ENCODE measurements at regions not wholly inside any gene's neighbourhood (a gene's known extent, or its start where the extent isn't known, plus 50 kb on each side); places are given as distances from the start of the nearest gene placed in this dataset.
"Not testable (repeated sequence)": the region's sequence is repeated elsewhere in the genome, so short reads cannot be mapped to it uniquely, and the experiment has no call there.

DNA sequence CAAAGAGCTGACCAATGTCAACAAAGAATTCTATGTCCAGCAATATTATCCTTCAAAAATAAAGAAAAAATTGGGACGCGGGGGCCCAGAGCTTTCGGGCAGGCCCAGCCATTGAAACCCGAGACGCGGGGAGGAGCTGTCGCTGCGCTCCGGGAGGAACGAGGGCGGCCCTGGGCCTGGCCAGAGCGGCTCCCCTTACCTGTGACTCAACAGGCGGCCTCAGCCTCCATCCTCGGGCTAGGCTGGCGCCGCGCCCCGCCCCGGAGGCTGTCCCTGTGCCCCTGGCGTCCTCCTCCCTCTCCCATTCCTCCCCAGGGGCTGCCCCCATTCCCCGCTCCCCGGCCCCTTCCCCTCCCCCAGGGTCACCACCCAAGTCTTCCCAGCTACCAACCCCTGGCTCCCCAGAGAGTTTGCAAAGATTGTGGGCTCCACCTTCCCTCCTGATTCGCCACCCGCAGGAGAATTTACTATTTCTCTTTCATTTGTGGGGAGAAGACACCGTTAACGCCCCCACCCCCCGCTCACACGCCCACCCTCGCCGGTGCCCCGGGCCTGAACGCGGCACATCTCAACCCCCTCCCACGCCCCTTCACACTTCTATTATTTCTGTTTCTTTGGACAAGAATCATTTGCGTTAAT, 127.9 kb downstream of the ARRDC4 start:
- DNase-seq: not testable (repeated sequence)

DNA sequence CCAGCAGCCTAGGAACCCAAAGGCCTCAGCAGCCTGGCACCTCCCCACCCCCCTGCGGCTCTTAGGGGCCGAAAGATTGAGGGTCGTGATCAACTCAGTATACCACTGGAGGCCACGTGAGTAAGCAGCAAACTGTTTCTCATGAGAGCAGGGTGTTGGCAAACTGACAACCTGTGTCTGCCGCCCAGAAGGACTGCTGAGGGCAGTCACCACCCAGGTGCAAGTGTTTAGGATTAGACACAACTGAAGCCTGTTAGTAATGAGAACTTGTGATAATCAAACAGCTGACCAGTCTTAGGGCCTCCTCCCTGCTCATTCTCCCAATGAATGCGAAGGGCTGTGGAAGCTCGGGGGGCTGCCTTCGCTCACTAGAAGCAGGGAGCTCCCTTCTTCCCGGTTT, 128.8 kb downstream of the ARRDC4 start:
- not testable (repeated sequence) for DNase-seq

DNA sequence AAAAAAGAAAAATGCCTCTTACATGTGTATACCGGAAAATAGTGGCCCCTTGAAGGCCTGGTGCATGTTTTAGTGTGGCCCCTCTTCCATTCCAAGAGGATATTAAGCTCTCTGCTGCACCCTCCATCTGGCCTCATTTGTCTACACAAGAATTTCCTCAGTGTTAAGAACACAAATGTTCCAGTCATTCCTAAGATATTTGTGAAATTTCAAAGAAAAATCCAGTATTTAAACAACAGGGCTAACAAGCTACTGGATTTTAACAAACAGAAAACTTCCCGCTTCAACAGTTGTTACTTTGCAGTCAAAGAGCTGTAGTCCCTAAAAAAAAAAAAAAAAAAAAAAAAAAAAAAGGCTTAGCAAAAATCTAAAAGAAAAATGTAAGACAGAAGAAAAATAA, 137.5 kb downstream of the ARRDC4 start:
- DNase-seq: not testable (repeated sequence)

DNA sequence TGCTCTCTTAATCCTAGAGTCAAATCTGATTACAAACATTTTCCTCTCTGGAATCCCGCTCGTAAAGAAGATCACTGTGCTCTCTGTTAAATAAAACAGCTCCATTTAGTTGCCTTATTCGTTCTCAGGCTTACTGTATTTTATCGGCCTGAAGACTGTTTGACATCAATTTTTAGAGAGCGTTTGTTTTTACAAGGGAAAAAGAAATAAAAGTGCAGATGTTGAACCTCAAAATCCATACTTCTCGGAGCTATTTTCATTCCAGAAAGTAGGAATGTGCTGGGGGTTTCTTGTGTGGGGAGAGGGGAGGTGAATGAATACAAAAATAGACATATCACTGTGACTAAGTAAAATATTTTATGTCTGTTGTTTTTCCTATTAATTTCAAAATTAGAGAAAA, 140.1 kb downstream of the ARRDC4 start:
- DNase-seq: not testable (repeated sequence)

DNA sequence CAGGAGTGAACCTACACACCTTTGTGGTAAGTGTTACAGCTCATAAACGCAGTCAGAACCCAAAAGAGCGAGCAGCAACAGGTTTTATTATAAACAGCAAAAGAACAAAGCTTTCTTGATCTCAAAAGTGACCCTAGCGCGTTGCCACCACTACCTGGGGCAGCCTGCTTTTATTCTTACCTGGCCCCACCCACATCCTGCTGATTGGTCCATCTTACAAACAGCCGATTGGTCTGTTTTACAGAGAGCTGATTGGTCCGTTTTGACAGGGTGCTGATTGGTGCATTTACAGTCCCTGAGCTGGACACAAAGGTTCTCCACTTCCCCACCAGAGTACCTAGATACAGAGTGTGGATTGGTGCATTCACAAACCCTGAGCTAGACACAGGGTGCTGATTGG, 143.1 kb downstream of the ARRDC4 start:
- DNase-seq: no peak

DNA sequence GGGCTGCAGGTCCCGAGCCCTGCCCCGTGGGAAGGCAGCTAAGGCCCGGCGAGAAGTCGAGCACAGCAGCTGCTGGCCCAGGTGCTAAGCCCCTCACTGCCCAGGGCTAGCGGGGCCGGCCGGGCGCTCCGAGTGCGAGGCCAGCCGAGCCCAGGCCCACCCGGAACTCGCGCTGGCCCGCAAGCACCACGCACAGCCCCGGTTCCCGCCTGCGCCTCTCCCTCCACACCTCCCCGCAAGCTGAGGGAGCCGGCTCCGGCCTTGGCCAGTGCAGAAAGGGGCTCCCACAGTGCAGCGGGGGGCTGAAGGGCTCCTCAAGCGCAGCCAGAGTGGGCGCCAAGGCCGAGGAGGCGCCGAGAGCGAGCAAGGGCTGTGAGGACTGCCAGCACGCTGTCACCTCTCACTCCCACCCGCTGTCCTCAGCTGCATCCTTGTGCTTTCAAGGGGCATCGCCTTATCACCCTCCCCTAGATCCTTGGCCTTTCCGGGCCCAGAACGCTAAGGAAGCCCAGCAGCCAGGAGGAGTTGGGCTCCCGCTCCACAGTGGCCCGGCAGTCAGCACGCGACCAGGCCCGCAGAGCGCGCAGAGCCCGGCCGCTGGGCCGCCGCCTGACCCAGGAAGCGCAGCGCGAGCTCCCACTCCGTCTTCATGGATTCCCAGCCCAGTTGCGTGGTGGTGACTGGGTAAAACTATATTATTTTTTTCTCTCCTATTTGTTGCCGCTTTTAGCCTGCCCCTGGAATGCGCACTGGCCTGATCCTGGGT, 144.1 kb downstream of the ARRDC4 start:
- DNase-seq: not testable (repeated sequence)

DNA sequence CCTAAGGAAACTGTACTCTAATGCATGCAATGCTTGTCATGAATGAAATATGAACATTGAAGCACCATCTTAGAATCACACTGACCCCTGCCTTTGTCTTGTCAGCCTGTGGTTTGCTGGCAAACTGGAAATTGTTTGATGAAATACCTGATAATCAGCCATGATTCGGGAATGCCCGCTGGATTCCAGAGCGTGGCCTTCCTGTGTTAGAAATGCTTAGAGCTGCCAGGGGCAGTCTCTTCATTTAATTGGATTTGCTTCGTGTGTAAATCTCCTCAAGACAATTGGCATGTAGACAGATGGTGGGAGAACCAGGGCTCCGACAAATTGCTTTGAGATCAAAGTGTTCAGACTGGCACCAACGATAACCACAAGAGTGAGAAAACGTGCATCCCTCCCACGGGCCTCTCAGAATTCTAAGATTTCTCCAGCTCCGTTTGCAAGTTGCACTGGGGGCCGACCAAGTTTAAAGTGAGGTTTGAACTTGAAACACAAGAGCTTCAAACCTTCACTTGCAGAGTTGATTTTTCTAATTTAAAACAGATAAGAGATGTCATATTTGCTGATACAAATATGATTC, 146.2 kb downstream of the ARRDC4 start:
- DNase-seq: not testable (repeated sequence)

DNA sequence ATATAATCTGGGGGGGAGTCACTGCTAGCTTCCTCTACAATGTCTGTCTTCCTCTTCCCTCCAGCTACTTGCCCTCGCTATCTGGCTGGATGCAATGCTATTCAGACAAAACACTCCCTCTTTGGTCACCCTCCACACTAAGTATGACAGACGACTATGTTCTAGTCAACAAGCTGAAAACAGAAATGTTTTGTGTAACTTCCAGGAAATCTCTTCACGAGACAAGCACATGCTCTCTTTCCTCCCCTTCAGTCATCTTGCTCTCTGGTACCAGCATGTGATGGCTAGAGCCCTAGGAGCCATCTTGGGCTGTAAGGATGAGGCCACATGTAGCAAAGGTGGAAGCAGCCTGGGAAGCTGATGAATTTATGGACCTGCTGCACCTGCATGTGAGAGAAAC, 151.3 kb downstream of the ARRDC4 start:
- DNase-seq: no peak

DNA sequence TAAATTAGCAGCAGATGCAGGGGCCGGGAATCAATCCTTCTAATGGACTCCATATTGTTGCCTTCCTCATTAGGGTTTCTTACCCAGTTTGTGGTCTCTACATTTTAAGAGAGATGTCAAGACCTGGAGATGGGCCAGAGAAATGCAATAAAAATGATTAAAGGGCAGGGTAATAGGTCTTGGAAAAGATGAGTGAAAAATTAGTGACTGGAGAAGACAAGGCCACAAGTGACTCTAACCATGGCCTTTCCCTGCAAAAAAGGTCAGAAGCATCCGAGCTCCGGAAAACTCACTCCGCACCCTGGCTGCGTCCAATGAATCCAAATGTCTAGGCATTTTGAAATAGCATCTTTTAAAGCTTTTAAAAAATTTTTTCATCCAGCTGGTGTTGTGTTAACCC, 152.8 kb downstream of the ARRDC4 start:
- no peak for DNase-seq

DNA sequence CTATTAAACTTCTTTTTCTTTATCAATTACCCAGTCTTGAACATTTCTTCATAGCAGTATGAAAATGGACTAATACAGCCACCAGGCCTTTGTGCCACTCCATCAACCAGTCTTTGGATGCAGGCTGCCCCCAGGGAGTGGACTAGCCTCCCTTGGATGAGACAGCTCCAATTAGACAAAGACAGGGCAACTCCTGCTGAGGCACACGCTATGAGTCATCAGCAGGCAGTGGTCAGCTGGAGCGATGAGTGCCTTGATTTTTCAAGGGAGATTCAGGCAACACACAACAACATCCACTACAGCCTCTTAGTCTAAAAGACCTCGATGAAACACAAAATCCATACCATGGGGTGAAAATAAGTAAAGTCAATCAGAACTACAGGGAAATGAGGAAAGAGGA, 160.1 kb downstream of the ARRDC4 start:
- no peak for DNase-seq

DNA sequence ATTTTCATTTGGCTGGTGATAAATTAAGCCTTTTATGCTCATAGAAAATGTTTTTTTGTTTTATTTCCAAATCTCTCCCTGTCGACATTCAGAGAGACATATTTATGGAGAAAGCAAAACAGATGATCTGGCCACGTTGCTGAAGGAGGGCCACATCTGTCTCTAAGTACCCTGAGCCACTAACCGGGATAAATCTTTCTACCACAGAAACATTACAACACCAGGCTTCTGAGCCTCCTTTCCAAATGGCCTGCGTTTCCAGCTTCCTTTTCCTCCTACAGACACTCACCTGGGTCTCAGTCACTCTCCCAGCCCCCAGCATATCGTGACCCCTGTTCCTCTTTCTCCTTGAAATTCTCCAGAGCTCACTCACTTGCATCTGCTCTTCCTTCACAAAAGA, 161.0 kb downstream of the ARRDC4 start:
- DNase-seq: no peak

DNA sequence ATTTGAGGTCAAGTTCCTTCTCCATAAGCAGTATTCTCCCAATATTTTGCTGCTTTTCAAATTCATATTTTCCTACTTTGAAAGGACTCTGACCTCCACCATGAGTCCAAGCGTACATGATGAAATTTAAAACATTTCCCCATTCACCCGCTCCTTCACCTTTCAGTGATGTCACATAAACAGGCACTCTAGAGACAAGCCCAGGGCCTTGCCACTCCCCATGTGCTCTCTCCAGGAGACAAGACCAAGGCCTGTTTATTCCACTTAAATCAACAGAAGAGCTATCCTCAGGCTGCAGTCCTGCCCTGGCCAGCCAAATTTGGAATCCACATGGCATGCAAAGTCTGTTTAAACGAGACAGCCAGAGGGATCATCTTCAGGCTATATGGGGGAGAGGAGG, 161.5 kb downstream of the ARRDC4 start:
- DNase-seq: no peak

DNA sequence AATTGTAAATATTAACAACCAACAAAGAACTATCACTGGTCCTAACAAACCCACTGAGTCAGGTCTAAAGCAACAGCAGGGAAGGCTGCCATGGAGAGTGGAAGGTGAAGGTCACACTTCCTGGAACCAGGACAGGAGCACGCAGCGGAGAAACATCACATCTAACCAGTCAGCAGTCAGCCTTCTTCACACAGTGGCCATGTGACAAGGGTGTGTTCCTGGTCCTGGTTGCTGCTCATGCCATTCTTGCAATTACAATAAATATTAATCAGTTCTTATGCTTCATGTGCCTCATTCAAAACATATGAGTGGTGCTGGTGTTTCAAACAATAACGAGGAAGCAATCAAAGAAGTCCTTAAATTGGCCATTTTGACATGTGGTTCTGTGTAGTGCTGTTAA, 162.8 kb downstream of the ARRDC4 start:
- DNase-seq: no peak

DNA sequence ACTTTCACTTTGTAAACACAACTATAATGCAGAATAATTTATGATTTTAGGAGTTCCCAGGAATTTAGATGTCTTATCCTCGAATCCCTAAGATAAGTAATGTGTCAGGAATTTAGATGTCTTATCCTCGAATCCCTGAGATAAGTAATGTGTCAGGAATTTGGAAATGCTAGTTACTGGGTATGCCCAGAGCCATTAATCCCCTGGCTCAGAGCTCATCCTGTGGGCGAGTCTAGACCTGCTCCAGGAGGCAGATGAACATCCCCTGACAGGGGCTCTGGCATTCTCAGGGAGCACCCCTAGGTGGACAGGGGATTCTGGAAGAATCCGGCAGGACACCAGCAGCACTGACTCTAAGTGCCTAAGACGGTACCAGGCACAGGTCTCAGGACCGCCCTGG, 163.3 kb downstream of the ARRDC4 start:
- DNase-seq: no peak

DNA sequence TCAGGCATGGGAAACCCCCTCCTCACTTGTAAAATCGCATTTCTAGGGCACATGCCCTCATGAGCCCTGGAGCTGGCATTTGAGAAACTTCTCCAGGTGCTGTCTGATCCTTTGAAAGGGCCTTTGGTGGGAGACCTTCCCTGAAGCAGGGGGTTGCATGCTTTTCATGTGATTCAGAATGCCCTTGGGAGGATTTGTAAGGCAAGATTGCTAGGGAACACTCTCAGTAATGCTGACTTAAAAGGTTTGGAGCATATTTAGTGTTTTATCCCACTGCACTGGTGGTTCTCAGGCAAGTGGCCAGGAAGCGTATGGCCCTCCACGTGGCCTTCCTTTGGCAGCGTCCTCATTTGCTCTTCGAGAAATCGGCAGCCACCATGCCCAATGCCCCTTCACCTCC, 164.1 kb downstream of the ARRDC4 start:
- no peak for DNase-seq

DNA sequence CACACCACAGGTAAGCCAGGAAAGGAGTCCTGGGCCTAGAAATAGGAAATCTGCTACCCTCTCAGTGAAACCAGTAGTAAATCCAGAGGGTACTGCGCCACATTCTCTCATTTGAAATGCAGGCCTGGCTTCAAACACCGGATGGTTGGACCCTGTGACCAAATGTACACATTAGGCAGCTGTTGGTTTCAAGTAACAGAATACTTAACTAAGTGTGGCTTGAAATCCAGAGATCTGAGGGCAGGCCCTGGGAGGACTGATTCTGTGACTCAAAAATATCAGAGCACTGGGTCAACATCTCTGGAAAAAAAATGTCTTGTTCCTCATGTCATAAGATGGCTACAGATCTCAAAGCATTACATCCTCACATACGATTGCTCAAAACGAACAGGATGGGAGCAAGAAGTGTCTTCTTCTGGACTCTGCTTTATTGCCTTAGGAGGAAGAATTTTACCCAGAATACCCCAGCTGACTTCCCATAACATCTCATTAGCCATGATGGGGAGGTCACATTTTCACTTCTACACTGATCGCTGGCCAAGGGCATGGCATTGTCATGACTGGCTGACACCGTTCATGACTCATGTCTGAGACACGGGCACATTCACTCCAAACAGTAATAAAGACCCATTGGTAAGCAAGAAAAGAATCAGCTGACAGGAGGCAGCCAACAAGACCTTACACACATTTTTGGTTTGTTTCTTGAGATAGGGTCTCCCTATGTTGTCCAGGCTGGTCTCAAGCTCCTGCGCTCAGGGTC, 166.0 kb downstream of the ARRDC4 start:
- no peak for DNase-seq

DNA sequence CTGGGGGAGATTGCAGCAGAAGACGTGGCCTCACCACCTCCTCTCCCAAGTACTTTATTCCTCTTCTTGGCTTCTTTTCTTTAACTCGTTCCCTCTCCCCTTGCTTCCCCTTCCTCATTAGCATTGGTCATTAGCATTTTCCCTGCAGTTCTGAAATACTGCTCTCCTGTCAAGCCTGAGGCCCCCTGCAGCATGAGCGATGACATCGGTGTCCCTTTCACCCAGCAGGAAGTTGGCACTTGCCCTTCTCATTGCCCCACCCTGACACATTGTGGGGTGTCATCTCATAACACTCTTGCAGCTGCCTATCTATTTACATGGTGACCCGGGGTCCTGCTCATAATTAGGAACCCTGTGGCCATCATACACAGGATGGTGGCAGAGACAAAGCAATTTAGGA, 167.1 kb downstream of the ARRDC4 start:
- DNase-seq: no peak

DNA sequence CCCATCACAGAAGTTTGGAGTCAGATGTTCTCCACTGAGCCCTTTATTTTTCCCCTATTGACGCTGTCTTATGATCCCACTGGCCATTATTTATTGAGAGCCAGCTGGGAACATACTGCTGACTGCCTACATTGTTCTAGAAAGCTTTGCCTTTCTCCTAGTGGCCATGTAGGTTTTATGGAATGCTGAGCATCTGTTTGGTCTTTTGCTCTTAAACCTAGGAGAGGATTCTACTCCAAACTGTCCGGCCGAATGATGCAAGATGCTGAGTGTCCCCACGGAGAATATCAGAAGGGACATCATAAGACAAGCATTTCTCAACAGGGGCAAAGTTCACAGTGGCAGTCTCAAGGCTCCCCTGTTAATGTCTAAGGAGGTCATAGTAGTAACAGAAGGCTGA, 171.4 kb downstream of the ARRDC4 start:
- no peak for DNase-seq

DNA sequence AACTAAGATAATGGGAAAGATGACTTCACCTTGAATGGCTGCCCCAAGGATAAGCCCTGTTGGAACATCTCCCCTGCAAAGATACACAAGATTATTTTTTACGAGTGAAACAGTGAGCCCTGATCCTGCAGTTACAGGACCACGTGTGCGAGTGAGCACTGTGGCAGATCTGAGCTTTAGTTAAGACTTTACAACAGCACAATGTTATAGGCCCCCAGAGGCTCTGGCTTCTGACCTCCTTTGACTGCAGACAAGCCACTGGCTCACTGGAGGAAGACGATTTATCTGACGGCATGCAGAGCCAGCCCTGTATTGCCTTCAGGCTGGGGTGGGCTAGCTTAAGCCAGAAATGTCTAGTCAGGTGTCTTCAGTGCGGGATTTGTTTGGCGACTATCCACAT, 174.4 kb downstream of the ARRDC4 start:
- no peak for DNase-seq

DNA sequence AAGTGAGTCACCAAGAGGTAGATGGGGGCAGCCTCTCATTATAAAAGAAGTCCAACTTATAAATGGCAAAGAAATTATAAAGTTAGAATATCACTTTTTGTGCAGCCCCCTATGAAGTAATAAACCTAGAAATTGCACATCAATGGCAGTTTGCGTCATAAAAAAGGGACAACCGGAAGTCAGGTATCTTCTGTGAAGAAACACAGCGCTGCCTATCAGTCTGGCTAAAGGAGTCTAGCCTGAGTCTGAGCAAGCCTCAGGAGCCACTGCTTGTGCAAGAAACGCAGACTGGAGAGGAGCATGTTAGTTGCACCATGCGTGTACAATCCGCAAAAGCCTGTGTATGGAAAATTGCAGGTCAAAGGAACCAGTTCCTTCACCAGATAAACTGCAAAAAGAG, 178.4 kb downstream of the ARRDC4 start:
- no peak for DNase-seq

DNA sequence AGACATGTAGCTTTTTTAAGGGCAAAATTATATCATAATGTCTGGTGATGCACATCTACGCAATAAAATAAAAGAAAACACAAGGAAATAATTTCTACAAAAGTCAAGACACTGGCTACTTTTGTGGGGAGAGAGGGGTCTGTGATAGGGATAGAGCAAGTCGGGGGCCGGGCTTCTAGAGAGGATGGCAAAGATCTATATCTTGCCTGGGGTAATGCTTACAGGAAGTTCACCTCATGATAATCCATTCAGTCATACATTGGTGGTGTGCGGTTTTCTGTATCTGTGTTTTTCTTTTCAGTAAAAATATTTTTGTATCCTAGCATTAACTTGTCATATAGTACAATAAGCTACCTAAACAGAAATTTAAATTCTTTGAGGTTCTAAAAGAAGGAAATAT, 178.8 kb downstream of the ARRDC4 start:
- DNase-seq: no peak

DNA sequence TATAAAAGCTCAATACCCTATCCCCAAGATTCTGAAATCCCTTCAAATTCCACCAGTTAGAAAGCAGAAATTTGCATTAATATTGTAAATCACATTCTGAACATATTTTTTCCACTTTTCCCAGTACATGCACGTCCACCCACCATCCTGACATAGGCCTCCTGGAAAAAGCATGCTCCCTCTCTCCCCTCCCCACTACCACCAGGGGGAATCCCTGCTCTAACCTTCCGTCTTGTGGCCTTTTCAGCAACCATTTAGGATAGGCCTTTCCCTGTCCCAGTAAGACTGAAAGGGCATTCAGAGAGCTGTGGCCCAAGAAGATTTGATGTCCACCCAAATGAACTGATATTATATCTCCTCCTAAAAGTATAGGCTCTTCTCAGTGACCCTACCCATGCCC, 182.1 kb downstream of the ARRDC4 start:
- no peak for DNase-seq

DNA sequence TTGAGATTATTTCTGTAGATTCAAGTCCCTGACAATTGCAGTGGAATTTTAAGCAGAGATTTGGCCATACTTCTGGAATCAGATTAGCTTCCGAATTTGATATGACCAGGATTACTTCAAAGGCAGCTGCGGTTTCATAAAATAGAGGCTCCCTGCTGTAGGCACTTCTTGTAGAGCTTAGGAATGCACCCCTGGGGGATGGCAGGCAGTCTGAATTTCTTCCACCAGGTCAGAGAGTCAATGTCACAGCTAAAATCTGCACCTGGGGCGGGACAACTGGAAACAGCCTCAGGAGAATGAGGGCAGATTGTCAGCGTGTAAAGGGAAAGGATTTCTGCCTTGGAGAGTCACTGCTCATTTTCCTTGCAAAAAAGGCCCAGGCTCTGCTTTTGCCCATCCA, 182.6 kb downstream of the ARRDC4 start:
- no peak for DNase-seq

DNA sequence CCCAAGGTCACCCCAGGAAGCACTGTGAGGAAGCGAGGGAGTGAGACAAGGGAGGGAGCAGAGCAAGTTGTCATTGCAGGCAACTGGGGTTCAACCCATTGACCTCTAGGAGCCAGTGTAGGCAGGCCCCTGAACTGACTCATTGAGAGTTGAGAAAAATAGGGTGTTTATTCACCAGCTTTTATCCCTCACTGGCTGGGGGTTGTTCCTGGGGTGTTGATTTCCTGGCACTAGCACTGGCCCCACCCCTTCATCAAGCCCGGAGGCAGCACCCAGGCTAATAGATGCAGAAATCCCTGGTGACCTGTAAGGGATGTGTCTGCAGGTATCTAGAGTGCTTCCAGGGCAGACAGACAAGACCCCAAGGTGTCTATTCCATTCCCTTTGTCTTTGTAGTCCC, 183.9 kb downstream of the ARRDC4 start:
- DNase-seq: no peak
